OCI-LY7 (cell line): ENCODE measurements at regions not wholly inside any gene's neighbourhood (a gene's known extent, or its start where the extent isn't known, plus 50 kb on each side); places are given as distances from the start of the nearest gene placed in this dataset.
"Not testable (repeated sequence)": the region's sequence is repeated elsewhere in the genome, so short reads cannot be mapped to it uniquely, and the experiment has no call there.

Source experiments
- BruUV-seq: library from RNA; stranded (reverse); fragments of 400-500 nt; replicated peaks from 2 replicates; lab custom pipeline; 2021; lab: Mats Ljungman, UMichigan
- CTCF ChIA-PET: fragments of 300-600 bp; sonication (Branson Sonifier 250); formaldehyde crosslinking; loops from one replicate; lab custom pipeline; 2022; ENCODE audit warnings: antibody characterized with exemption; ENCODE audit not compliant: unreplicated experiment; lab: Charles Lee
- POLR2A ChIA-PET: fragments of 300-600 bp; sonication (Branson Sonifier 250); formaldehyde crosslinking; loops from one replicate; lab custom pipeline; 2022; ENCODE audit warnings: antibody characterized with exemption; lab: Charles Lee
- DNase-seq: peaks from one replicate; pipeline ENCODE4 v3.0.0-alpha.2; 2015; ENCODE audit warnings: low spot score
- H2AFZ ChIP-seq: fragments of 200-600 bp; sonication (generic), shearing (Covaris generic); 2 replicates; pipeline ENCODE4 v1.6.1; 2014; ENCODE audit warnings: mild to moderate bottlenecking, antibody characterized with exemption, low read length, moderate library complexity
- H3K27ac ChIP-seq: fragments of 200-600 bp; sonication (generic); 2 replicates; pipeline ENCODE4 v1.5.1; 2014; ENCODE audit warnings: mixed run types, low read depth, mild to moderate bottlenecking, moderate library complexity, low read length, inconsistent platforms; ENCODE audit not compliant: poor library complexity, severe bottlenecking
- H3K36me3 ChIP-seq: fragments of 200-600 bp; sonication (generic); 2 replicates; pipeline ENCODE4 v1.6.1; 2014; ENCODE audit warnings: mild to moderate bottlenecking, antibody characterized with exemption, low read length, moderate library complexity, mixed read lengths; ENCODE audit not compliant: insufficient read depth
- H3K4me1 ChIP-seq: fragments of 200-600 bp; sonication (generic); 2 replicates; pipeline ENCODE4 v1.5.1; 2014; ENCODE audit warnings: mild to moderate bottlenecking, low read length; ENCODE audit not compliant: insufficient read depth, poor library complexity, severe bottlenecking
- H3K4me2 ChIP-seq: fragments of 200-600 bp; sonication (generic); 2 replicates; pipeline ENCODE4 v1.6.1; 2014; ENCODE audit warnings: mild to moderate bottlenecking, low read length
- H3K4me3 ChIP-seq: fragments of 200-600 bp; sonication (generic); 2 replicates; pipeline ENCODE4 v1.5.1; 2014; ENCODE audit warnings: mild to moderate bottlenecking, low read depth, low read length; ENCODE audit not compliant: poor library complexity, severe bottlenecking
- H3K79me2 ChIP-seq: fragments of 200-600 bp; sonication (generic); 2 replicates; pipeline ENCODE4 v1.6.1; 2016; ENCODE audit warnings: low read depth, mild to moderate bottlenecking, low read length, moderate library complexity, mixed read lengths; ENCODE audit not compliant: insufficient read depth
- H3K9me2 ChIP-seq: fragments of 200-600 bp; sonication (generic); 2 replicates; pipeline ENCODE4 v1.6.1; 2016; ENCODE audit warnings: mild to moderate bottlenecking, low read length, mixed read lengths; ENCODE audit not compliant: insufficient read depth
- H3K9me3 ChIP-seq: fragments of 200-600 bp; sonication (generic); 2 replicates; pipeline ENCODE4 v1.6.1; 2014; ENCODE audit warnings: mild to moderate bottlenecking, mixed run types, low read length, mixed read lengths
- H4K20me1 ChIP-seq: fragments of 200-600 bp; sonication (generic); 2 replicates; pipeline ENCODE4 v1.6.1; 2014; ENCODE audit warnings: mild to moderate bottlenecking, antibody characterized with exemption, low read length, moderate library complexity, mixed read lengths; ENCODE audit not compliant: insufficient read depth
- EZH2phosphoT487 ChIP-seq: fragments of 200-600 bp; sonication (generic); IDR thresholded peaks from 2 replicates; pipeline ENCODE4 v1.6.1; 2018; ENCODE audit warnings: low read depth, borderline replicate concordance, mild to moderate bottlenecking, mixed run types, antibody characterized with exemption, low read length, moderate library complexity, mixed read lengths
- intact Hi-C: fragments of 100-400 bp; cut with micrococcal nuclease; formaldehyde crosslinking; loops from one replicate; pipeline ENCODE4 v1.10.0; 2022; ENCODE audit not compliant: unreplicated experiment
- TF ChIP-seq, protein P1 (sequence below): fragments of 200-600 bp; sonication (generic); conservative IDR thresholded peaks from 2 replicates; pipeline ENCODE4 v1.5.1; 2014; ENCODE audit warnings: mild to moderate bottlenecking, antibody characterized with exemption, low read length, moderate library complexity, mixed read lengths

DNA sequence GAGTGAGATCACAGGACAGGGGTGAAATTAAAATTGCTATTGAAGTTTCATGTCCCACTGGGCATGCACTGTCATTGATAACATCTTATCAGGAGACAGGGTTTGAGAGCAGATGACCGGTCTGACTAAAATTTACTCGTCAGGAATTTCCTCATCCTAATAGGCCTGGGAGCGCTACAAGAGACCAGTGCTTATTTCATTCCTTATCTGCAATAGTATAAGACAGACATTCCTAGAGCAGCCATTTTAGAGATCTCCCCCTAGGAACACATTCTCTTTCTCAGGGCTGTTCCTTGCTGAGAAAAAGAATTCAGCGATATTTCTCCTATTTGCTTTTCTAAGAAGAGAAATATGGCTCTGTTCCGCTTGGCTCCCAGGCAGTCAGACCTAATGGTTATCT, 181.4 kb upstream of the ETV3 start:
- Histone ChIP-seq H4K20me1 (no peaks in the 10 kb centered on the region), H3K36me3 (no peaks in the 10 kb centered on the region), H3K4me2 (no peak overlapping the region), H2AFZ (no peak overlapping the region), H3K4me1 (no peaks in the 10 kb centered on the region), H3K4me3 (no peak overlapping the region), H3K9me2 (0 out of 2 replicates have a peak, but pooled peaks cover 3% of the 10 kb centered on the region), H3K9me3 (no peaks in the 10 kb centered on the region), H3K27ac (no peak overlapping the region), H3K79me2 (no peaks in the 10 kb centered on the region)
- ChIA-PET POLR2A (no interaction called here), CTCF (no interaction called here)
- intact Hi-C loops: no loop called here
- TF ChIP-seq, protein P1, sequence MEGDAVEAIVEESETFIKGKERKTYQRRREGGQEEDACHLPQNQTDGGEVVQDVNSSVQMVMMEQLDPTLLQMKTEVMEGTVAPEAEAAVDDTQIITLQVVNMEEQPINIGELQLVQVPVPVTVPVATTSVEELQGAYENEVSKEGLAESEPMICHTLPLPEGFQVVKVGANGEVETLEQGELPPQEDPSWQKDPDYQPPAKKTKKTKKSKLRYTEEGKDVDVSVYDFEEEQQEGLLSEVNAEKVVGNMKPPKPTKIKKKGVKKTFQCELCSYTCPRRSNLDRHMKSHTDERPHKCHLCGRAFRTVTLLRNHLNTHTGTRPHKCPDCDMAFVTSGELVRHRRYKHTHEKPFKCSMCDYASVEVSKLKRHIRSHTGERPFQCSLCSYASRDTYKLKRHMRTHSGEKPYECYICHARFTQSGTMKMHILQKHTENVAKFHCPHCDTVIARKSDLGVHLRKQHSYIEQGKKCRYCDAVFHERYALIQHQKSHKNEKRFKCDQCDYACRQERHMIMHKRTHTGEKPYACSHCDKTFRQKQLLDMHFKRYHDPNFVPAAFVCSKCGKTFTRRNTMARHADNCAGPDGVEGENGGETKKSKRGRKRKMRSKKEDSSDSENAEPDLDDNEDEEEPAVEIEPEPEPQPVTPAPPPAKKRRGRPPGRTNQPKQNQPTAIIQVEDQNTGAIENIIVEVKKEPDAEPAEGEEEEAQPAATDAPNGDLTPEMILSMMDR: no peak
- TF ChIP-seq EZH2phosphoT487: no peak
- no peak for DNase-seq
- BruUV-seq: no TSS peak

GRCh38 chr1:157317229-157317628, 179.0 kb upstream of the ETV3 start:
- POLR2A ChIA-PET: interaction anchor here (0.7 kb wide), 1 partner anchor 35 kb away, joined by 4 read pairs; no protein-coding TSS in a partner anchor
- H4K20me1 ChIP-seq, H3K27ac ChIP-seq, intact Hi-C loops, H3K9me3 ChIP-seq, H3K4me1 ChIP-seq, CTCF ChIA-PET, DNase-seq, H3K9me2 ChIP-seq, H3K4me3 ChIP-seq, BruUV-seq, H3K36me3 ChIP-seq, H3K4me2 ChIP-seq, H2AFZ ChIP-seq, H3K79me2 ChIP-seq: not testable (repeated sequence)

- no peak overlapping the region for H3K27ac ChIP-seq
- no peak for DNase-seq
- H3K9me3 ChIP-seq: no peaks in the 10 kb centered on the region
- no peak overlapping the region for H3K4me2 ChIP-seq
- H4K20me1 ChIP-seq: no peaks in the 10 kb centered on the region
- H3K36me3 ChIP-seq: no peaks in the 10 kb centered on the region
- H3K4me1 ChIP-seq: no peaks in the 10 kb centered on the region
- H3K79me2 ChIP-seq: no peaks in the 10 kb centered on the region
- CTCF ChIA-PET: no interaction called here
- no peak overlapping the region for H3K4me3 ChIP-seq
- intact Hi-C loops: no loop called here
- H2AFZ ChIP-seq: no peak overlapping the region
- POLR2A ChIA-PET: no interaction called here
- TF ChIP-seq, protein P1: no peak
- no peak for TF ChIP-seq EZH2phosphoT487
- no peaks in the 10 kb centered on the region for H3K9me2 ChIP-seq
- no TSS peak for BruUV-seq
Measured at GRCh38 chr1:157315544-157315943, 177.3 kb upstream of the ETV3 start.
